GM12878 (cell line): ENCODE measurements at regions not wholly inside any gene's neighbourhood (a gene's known extent, or its start where the extent isn't known, plus 50 kb on each side); places are given as distances from the start of the nearest gene placed in this dataset.
"Not testable (repeated sequence)": the region's sequence is repeated elsewhere in the genome, so short reads cannot be mapped to it uniquely, and the experiment has no call there.

ENCODE experiments used
- ATAC-seq: fragments of 200-7000 bp; cut with Tn5 transposase; 3 replicates; pipeline ENCODE4 v1.9.1; 2020; ENCODE audit warnings: mild to moderate bottlenecking, moderate library complexity
- BruUV-seq: library from RNA; stranded (reverse); fragments of 400-500 nt; replicated peaks from 2 replicates; lab custom pipeline; 2021; lab: Mats Ljungman, UMichigan
- CTCF ChIA-PET: fragments of 300-600 bp; sonication (Branson Sonifier 250); formaldehyde crosslinking; extraction: SDS; loops from one replicate; lab custom pipeline; 2021; ENCODE audit warnings: inconsistent platforms; lab: Yijun Ruan, JAX
- POLR2A ChIA-PET: fragments of 350-600 bp; formaldehyde crosslinking; extraction: SDS; loops from one replicate; lab custom pipeline; 2021; ENCODE audit warnings: inconsistent platforms; lab: Charles Lee
- RAD21 ChIA-PET: fragments of 300-600 bp; sonication (Branson Sonifier 250); formaldehyde crosslinking; loops from one replicate; lab custom pipeline; 2023; ENCODE audit warnings: antibody characterized with exemption; ENCODE audit not compliant: unreplicated experiment; lab: Charles Lee
- SMC1A ChIA-PET: fragments of 300-600 bp; sonication (Branson Sonifier 250); formaldehyde crosslinking; loops from one replicate; lab custom pipeline; 2023; ENCODE audit not compliant: unreplicated experiment, uncharacterized antibody; lab: Charles Lee
- DNase-seq: peaks from one replicate; pipeline ENCODE4 v3.0.0-alpha.2; 2011; ENCODE audit warnings: low read depth, low spot score
- FAIRE-seq: peaks from 3 replicates; lab custom pipeline; 2011; peaks lifted over from hg19 to GRCh38; lab: Jason Lieb, UNC
- H2AFZ ChIP-seq: 2 replicates; pipeline ENCODE4 v1.6.0; 2011; ENCODE audit warnings: low read depth, low read length, control low read depth; ENCODE audit not compliant: control insufficient read depth
- H3K27ac ChIP-seq: 2 replicates; pipeline ENCODE4 v1.5.1; 2011; ENCODE audit warnings: control low read depth; ENCODE audit not compliant: control insufficient read depth, insufficient read depth
- H3K27me3 ChIP-seq, 2 experiments: replicated peaks in 1 of 2; 2 replicates each; pipeline versions ENCODE4 v1.6.0 to v1.6.1; 2011; ENCODE audit warnings: low read length in 1 of 2; ENCODE audit not compliant: control insufficient read depth in 2 of 2, insufficient read depth in 2 of 2
- H3K36me3 ChIP-seq, 2 experiments: 2 replicates each; pipeline ENCODE4 v1.5.1; 2011; ENCODE audit warnings: low read length in 1 of 2; ENCODE audit not compliant: control insufficient read depth in 2 of 2, insufficient read depth in 2 of 2
- H3K4me1 ChIP-seq: 2 replicates; pipeline ENCODE4 v1.6.1; 2011; ENCODE audit warnings: mild to moderate bottlenecking, low read length, moderate library complexity, mixed read lengths; ENCODE audit not compliant: control insufficient read depth, insufficient read depth
- H3K4me2 ChIP-seq: 2 replicates; pipeline ENCODE4 v1.6.0; 2011; ENCODE audit warnings: control low read depth; ENCODE audit not compliant: control insufficient read depth, insufficient read depth
- H3K4me3 ChIP-seq: fragments of 200-600 bp; sonication (generic); 2 replicates; pipeline ENCODE4 v1.5.1; 2016
- H3K79me2 ChIP-seq: 2 replicates; pipeline ENCODE4 v1.6.0; 2011; ENCODE audit warnings: low read length; ENCODE audit not compliant: control insufficient read depth, insufficient read depth
- H3K9ac ChIP-seq: 2 replicates; pipeline ENCODE4 v1.8.0; 2011; ENCODE audit warnings: low read length, control low read depth, mixed read lengths; ENCODE audit not compliant: control insufficient read depth, insufficient read depth
- H3K9me3 ChIP-seq: replicated peaks from 3 replicates; pipeline ENCODE4 v1.5.1; 2011; ENCODE audit warnings: mild to moderate bottlenecking, low read length; ENCODE audit not compliant: control insufficient read depth, insufficient read depth
- H4K20me1 ChIP-seq: 2 replicates; pipeline ENCODE4 v1.6.0; 2011; ENCODE audit not compliant: control insufficient read depth, insufficient read depth
- BRCA1 ChIP-seq: IDR thresholded peaks from 2 replicates; pipeline ENCODE4 v1.6.1; 2011; ENCODE audit warnings: low read depth, low read length, improper control_type of control experiment
- FOS ChIP-seq: IDR thresholded peaks from 3 replicates; pipeline ENCODE4 v1.6.1; 2011; ENCODE audit warnings: borderline replicate concordance; ENCODE audit not compliant: insufficient read length; ENCODE audit errors: extremely low read depth
- MTA3 ChIP-seq: IDR thresholded peaks from 2 replicates; pipeline ENCODE4 v1.6.1; 2012; ENCODE audit warnings: low read length, inconsistent platforms, borderline replicate concordance
- SP1 ChIP-seq: IDR thresholded peaks from one replicate; pipeline ENCODE4 v1.6.1; 2011; ENCODE audit warnings: low read depth, low read length
- ZNF207 ChIP-seq: fragments of 450-650 bp; IDR thresholded peaks from 2 replicates; pipeline ENCODE4 v1.6.1; 2014; ENCODE audit warnings: antibody characterized with exemption, mild to moderate bottlenecking, borderline replicate concordance
- WGBS: methylation state at CpG from one replicate; pipeline ENCODE4 v1.1.6; 2016; ENCODE audit warnings: low lambda C conversion rate; ENCODE audit not compliant: insufficient replicate concordance, insufficient coverage; ENCODE audit errors: missing lambda C conversion rate; 5-methylcytosine and 5-hydroxymethylcytosine counted together
- in situ Hi-C: fragments of 300-500 bp; cut with MboI; formaldehyde crosslinking; loops from 9 replicates; pipeline ENCODE4 v1.14.3; 2018; ENCODE audit warnings: mixed read lengths
- intact Hi-C: fragments of 100-400 bp; cut with micrococcal nuclease; formaldehyde crosslinking; loops from one replicate; pipeline ENCODE4 v1.14.2; 2022; ENCODE audit not compliant: unreplicated experiment
- TF ChIP-seq, protein P1 (sequence below): fragments of 450-650 bp; formaldehyde crosslinking; IDR thresholded peaks from 2 replicates; pipeline ENCODE4 v1.4.0; 2020; ENCODE audit warnings: mild to moderate bottlenecking, moderate library complexity
- TF ChIP-seq, protein P2 (sequence below): IDR thresholded peaks from 2 replicates; pipeline ENCODE4 v1.6.1; 2011; ENCODE audit warnings: low read depth, low read length, improper control_type of control experiment, borderline replicate concordance

DNA sequence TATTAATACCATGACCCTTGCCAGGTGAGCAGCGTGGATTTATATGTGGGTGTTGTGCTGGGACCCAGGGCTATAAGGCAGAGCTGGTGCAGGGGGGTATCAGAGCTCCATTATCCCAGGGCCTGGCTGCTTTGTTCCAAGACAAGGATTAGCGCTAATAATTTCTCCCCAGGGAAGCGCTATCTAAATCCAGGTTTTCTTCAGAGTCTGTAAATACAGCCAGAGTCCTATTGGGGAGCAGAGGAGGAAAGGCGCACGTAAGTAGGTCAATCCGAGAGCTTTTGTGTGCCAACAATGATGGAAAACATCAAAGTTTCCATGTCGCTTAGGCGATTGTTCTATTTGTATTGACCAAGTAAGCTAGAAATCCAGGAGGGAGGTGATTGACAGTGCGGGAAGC is 1009.7 kb downstream of the VRK1 start (continued):
- TF ChIP-seq, protein P1, sequence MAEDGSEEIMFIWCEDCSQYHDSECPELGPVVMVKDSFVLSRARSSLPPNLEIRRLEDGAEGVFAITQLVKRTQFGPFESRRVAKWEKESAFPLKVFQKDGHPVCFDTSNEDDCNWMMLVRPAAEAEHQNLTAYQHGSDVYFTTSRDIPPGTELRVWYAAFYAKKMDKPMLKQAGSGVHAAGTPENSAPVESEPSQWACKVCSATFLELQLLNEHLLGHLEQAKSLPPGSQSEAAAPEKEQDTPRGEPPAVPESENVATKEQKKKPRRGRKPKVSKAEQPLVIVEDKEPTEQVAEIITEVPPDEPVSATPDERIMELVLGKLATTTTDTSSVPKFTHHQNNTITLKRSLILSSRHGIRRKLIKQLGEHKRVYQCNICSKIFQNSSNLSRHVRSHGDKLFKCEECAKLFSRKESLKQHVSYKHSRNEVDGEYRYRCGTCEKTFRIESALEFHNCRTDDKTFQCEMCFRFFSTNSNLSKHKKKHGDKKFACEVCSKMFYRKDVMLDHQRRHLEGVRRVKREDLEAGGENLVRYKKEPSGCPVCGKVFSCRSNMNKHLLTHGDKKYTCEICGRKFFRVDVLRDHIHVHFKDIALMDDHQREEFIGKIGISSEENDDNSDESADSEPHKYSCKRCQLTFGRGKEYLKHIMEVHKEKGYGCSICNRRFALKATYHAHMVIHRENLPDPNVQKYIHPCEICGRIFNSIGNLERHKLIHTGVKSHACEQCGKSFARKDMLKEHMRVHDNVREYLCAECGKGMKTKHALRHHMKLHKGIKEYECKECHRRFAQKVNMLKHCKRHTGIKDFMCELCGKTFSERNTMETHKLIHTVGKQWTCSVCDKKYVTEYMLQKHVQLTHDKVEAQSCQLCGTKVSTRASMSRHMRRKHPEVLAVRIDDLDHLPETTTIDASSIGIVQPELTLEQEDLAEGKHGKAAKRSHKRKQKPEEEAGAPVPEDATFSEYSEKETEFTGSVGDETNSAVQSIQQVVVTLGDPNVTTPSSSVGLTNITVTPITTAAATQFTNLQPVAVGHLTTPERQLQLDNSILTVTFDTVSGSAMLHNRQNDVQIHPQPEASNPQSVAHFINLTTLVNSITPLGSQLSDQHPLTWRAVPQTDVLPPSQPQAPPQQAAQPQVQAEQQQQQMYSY (CRISPR knock-in tag), result no peak
- TF ChIP-seq SP1 (no peak), MTA3 (no peak), ZNF207 (no peak), BRCA1 (no peak), FOS (no peak)
- TF ChIP-seq, protein P2, sequence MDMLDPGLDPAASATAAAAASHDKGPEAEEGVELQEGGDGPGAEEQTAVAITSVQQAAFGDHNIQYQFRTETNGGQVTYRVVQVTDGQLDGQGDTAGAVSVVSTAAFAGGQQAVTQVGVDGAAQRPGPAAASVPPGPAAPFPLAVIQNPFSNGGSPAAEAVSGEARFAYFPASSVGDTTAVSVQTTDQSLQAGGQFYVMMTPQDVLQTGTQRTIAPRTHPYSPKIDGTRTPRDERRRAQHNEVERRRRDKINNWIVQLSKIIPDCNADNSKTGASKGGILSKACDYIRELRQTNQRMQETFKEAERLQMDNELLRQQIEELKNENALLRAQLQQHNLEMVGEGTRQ, result no peak
- TF ChIP-seq, all 136 proteins: peak for 0

DNA sequence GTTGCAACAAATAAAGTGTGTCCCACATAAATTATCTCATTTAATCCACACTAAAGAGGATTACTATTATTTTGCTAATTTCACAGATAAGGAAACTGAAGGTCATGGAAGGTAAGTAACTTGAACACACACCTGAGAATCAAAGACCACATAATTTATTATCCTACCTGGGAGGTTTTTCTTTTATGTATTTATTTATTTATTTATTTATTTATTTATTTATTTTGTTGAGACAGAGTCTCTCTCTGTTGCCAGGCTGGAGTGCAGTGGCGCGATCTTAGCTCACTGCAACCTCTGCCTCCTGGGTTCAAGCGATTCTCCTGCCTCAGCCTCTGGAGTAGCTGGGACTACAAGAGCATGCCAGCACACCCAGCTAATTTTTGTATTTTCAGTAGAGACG is 1011.4 kb downstream of the VRK1 start:
- FAIRE-seq, H3K4me3 ChIP-seq, H2AFZ ChIP-seq, in situ Hi-C loops, ATAC-seq, SMC1A ChIA-PET, RAD21 ChIA-PET, H3K27me3 ChIP-seq, BruUV-seq, POLR2A ChIA-PET, intact Hi-C loops, DNase-seq, H3K79me2 ChIP-seq, CTCF ChIA-PET, H3K27ac ChIP-seq, H3K9ac ChIP-seq, H4K20me1 ChIP-seq, H3K4me2 ChIP-seq, H3K36me3 ChIP-seq, H3K4me1 ChIP-seq, H3K9me3 ChIP-seq: not testable (repeated sequence)
- 78% methylated on average over 4 of the region's 4 CpGs for whole genome bisulfite sequencing
